Peyer's patch (tissue), 4 donors: ENCODE measurements at regions not wholly inside any gene's neighbourhood (a gene's known extent, or its start where the extent isn't known, plus 50 kb on each side); places are given as distances from the start of the nearest gene placed in this dataset.

ENCODE experiments used
- POLR2A ChIP-seq, 2 donors: fragments of 450-650 bp; IDR thresholded peaks; one replicate each; pipeline ENCODE4 v1.5.1; 2017; ENCODE audit warnings: antibody characterized with exemption in 2 of 2, mild to moderate bottlenecking in 2 of 2, moderate library complexity in 2 of 2
- TF ChIP-seq, protein P1 (sequence below), 6 experiments: fragments of 450-650 bp in 4 of 6; fragments of 200-600 bp in 2 of 6; sonication (generic) in 1 of 6; IDR thresholded peaks; one replicate each; pipeline ENCODE4 v1.5.1; 2017 to 2019; ENCODE audit warnings: antibody characterized with exemption in 6 of 6, mild to moderate bottlenecking in 3 of 6, moderate library complexity in 1 of 6

- TF ChIP-seq, protein P1, sequence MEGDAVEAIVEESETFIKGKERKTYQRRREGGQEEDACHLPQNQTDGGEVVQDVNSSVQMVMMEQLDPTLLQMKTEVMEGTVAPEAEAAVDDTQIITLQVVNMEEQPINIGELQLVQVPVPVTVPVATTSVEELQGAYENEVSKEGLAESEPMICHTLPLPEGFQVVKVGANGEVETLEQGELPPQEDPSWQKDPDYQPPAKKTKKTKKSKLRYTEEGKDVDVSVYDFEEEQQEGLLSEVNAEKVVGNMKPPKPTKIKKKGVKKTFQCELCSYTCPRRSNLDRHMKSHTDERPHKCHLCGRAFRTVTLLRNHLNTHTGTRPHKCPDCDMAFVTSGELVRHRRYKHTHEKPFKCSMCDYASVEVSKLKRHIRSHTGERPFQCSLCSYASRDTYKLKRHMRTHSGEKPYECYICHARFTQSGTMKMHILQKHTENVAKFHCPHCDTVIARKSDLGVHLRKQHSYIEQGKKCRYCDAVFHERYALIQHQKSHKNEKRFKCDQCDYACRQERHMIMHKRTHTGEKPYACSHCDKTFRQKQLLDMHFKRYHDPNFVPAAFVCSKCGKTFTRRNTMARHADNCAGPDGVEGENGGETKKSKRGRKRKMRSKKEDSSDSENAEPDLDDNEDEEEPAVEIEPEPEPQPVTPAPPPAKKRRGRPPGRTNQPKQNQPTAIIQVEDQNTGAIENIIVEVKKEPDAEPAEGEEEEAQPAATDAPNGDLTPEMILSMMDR (IDR thresholded peaks at IDR 0.05), result no peak
- no peak for TF ChIP-seq POLR2A (IDR thresholded peaks at IDR 0.05)
Measured at GRCh38 chr18:27556741-27557140, 371.6 kb upstream of the CHST9 start.
